Parathyroid adenoma (tissue), 2 donors: ENCODE measurements at regions not wholly inside any gene's neighbourhood (a gene's known extent, or its start where the extent isn't known, plus 50 kb on each side); places are given as distances from the start of the nearest gene placed in this dataset.
A peak's percentile ranks its signal among the peaks of the same experiment; 100 is the strongest.

Source experiments
- H2AFZ ChIP-seq: fragments of 300-600 bp; sonication (generic); one replicate; pipeline ENCODE4 v1.7.0; 2017; ENCODE audit warnings: antibody characterized with exemption, mild to moderate bottlenecking
- H3K27ac ChIP-seq: fragments of 300-600 bp; sonication (generic); one replicate; pipeline ENCODE4 v1.7.0; 2017
- H3K27me3 ChIP-seq: fragments of 300-600 bp; sonication (generic); one replicate; pipeline ENCODE4 v1.7.0; 2017; ENCODE audit warnings: low read length; ENCODE audit not compliant: control insufficient read depth, insufficient read depth
- H3K36me3 ChIP-seq: fragments of 300-600 bp; sonication (generic); one replicate; pipeline ENCODE4 v1.7.0; 2017; ENCODE audit warnings: low read length; ENCODE audit not compliant: control insufficient read depth, insufficient read depth
- H3K4me1 ChIP-seq: fragments of 300-600 bp; sonication (generic); one replicate; pipeline ENCODE4 v1.7.0; 2017; ENCODE audit warnings: control low read depth
- H3K4me2 ChIP-seq: fragments of 300-600 bp; sonication (generic); one replicate; pipeline ENCODE4 v1.7.0; 2017; ENCODE audit warnings: low read length
- H3K4me3 ChIP-seq: fragments of 300-600 bp; sonication (generic); one replicate; pipeline ENCODE4 v1.7.0; 2017; ENCODE audit warnings: low read depth, low read length
- H3K79me2 ChIP-seq: fragments of 300-600 bp; sonication (generic); one replicate; pipeline ENCODE4 v1.7.0; 2017; ENCODE audit warnings: control low read depth
- H3K9ac ChIP-seq: fragments of 300-600 bp; sonication (generic); one replicate; pipeline ENCODE4 v1.7.0; 2017; ENCODE audit warnings: mild to moderate bottlenecking
- H3K9me3 ChIP-seq: fragments of 300-600 bp; sonication (generic); one replicate; pipeline ENCODE4 v1.7.0; 2017; ENCODE audit warnings: low read length; ENCODE audit not compliant: control insufficient read depth
- CTCF ChIP-seq: fragments of 300-600 bp; sonication (generic); IDR thresholded peaks from one replicate; pipeline ENCODE4 v1.7.0; 2017; ENCODE audit warnings: antibody characterized with exemption, mild to moderate bottlenecking
- donor health status: primary hyperparathyroidism.

- Histone ChIP-seq H2AFZ (no peak overlapping the region), H3K9ac (no peak overlapping the region), H3K4me2 (no peak overlapping the region), H3K9me3 (no peaks in the 10 kb centered on the region), H3K79me2 (no peaks in the 10 kb centered on the region), H3K27me3 (no peaks in the 10 kb centered on the region), H3K27ac (no peak overlapping the region), H3K4me3 (no peak overlapping the region), H3K4me1 (no peaks in the 10 kb centered on the region), H3K36me3 (no peaks in the 10 kb centered on the region)
- no peak for TF ChIP-seq CTCF
Measured at GRCh38 chr5:100641833-100642232, 106.7 kb downstream of the FAM174A start.

GRCh38 chr5:100643473-100643872 is 108.3 kb downstream of the FAM174A start:
- H3K4me3 ChIP-seq, result no peak overlapping the region
- no peak for TF ChIP-seq CTCF
- H3K36me3 ChIP-seq, result no peaks in the 10 kb centered on the region
- no peak overlapping the region for H3K27ac ChIP-seq
- no peak overlapping the region for H2AFZ ChIP-seq
- no peaks in the 10 kb centered on the region for H3K27me3 ChIP-seq
- no peaks in the 10 kb centered on the region for H3K4me1 ChIP-seq
- H3K4me2 ChIP-seq, result no peak overlapping the region
- no peaks in the 10 kb centered on the region for H3K79me2 ChIP-seq
- H3K9me3 ChIP-seq, result no peaks in the 10 kb centered on the region
- no peak overlapping the region for H3K9ac ChIP-seq

- Histone ChIP-seq H3K27ac (no peak overlapping the region), H3K79me2 (no peaks in the 10 kb centered on the region), H3K36me3 (no peaks in the 10 kb centered on the region), H3K9me3 (no peaks in the 10 kb centered on the region), H2AFZ (no peak overlapping the region), H3K4me2 (no peak overlapping the region), H3K9ac (no peak overlapping the region), H3K4me3 (no peak overlapping the region), H3K4me1 (no peaks in the 10 kb centered on the region), H3K27me3 (no peaks in the 10 kb centered on the region)
- no peak for TF ChIP-seq CTCF
Measured at GRCh38 chr5:100644185-100644584, 109.0 kb downstream of the FAM174A start.

GRCh38 chr5:100644776-100645175 is 109.6 kb downstream of the FAM174A start:
- no peak overlapping the region for H2AFZ ChIP-seq
- no peak overlapping the region for H3K9ac ChIP-seq
- no peaks in the 10 kb centered on the region for H3K9me3 ChIP-seq
- no peak overlapping the region for H3K4me3 ChIP-seq
- H3K36me3 ChIP-seq, result no peaks in the 10 kb centered on the region
- H3K27ac ChIP-seq, result no peak overlapping the region
- H3K4me2 ChIP-seq, result no peak overlapping the region
- no peak for TF ChIP-seq CTCF
- no peaks in the 10 kb centered on the region for H3K79me2 ChIP-seq
- H3K27me3 ChIP-seq, result no peaks in the 10 kb centered on the region
- no peaks in the 10 kb centered on the region for H3K4me1 ChIP-seq

GRCh38 chr5:100646011-100646410 is 110.8 kb downstream of the FAM174A start:
- TF ChIP-seq CTCF, result no peak
- Histone ChIP-seq H3K9me3 (no peaks in the 10 kb centered on the region), H3K27ac (no peak overlapping the region), H3K27me3 (no peaks in the 10 kb centered on the region), H3K4me2 (no peak overlapping the region), H3K79me2 (no peaks in the 10 kb centered on the region), H2AFZ (peak overlapping the region; percentile 2), H3K36me3 (no peaks in the 10 kb centered on the region), H3K9ac (no peak overlapping the region), H3K4me3 (no peak overlapping the region), H3K4me1 (no peaks in the 10 kb centered on the region)
